Parathyroid adenoma (tissue), 2 donors: ENCODE measurements at regions not wholly inside any gene's neighbourhood (a gene's known extent, or its start where the extent isn't known, plus 50 kb on each side); places are given as distances from the start of the nearest gene placed in this dataset.
"Not testable (repeated sequence)": the region's sequence is repeated elsewhere in the genome, so short reads cannot be mapped to it uniquely, and the experiment has no call there.

Experiments
- H2AFZ ChIP-seq: fragments of 300-600 bp; sonication (generic); one replicate; pipeline ENCODE4 v1.7.0; 2017; ENCODE audit warnings: antibody characterized with exemption, mild to moderate bottlenecking
- H3K27ac ChIP-seq: fragments of 300-600 bp; sonication (generic); one replicate; pipeline ENCODE4 v1.7.0; 2017
- H3K27me3 ChIP-seq: fragments of 300-600 bp; sonication (generic); one replicate; pipeline ENCODE4 v1.7.0; 2017; ENCODE audit warnings: low read length; ENCODE audit not compliant: control insufficient read depth, insufficient read depth
- H3K36me3 ChIP-seq: fragments of 300-600 bp; sonication (generic); one replicate; pipeline ENCODE4 v1.7.0; 2017; ENCODE audit warnings: low read length; ENCODE audit not compliant: control insufficient read depth, insufficient read depth
- H3K4me1 ChIP-seq: fragments of 300-600 bp; sonication (generic); one replicate; pipeline ENCODE4 v1.7.0; 2017; ENCODE audit warnings: control low read depth
- H3K4me2 ChIP-seq: fragments of 300-600 bp; sonication (generic); one replicate; pipeline ENCODE4 v1.7.0; 2017; ENCODE audit warnings: low read length
- H3K4me3 ChIP-seq: fragments of 300-600 bp; sonication (generic); one replicate; pipeline ENCODE4 v1.7.0; 2017; ENCODE audit warnings: low read depth, low read length
- H3K79me2 ChIP-seq: fragments of 300-600 bp; sonication (generic); one replicate; pipeline ENCODE4 v1.7.0; 2017; ENCODE audit warnings: control low read depth
- H3K9ac ChIP-seq: fragments of 300-600 bp; sonication (generic); one replicate; pipeline ENCODE4 v1.7.0; 2017; ENCODE audit warnings: mild to moderate bottlenecking
- H3K9me3 ChIP-seq: fragments of 300-600 bp; sonication (generic); one replicate; pipeline ENCODE4 v1.7.0; 2017; ENCODE audit warnings: low read length; ENCODE audit not compliant: control insufficient read depth
- TF ChIP-seq, protein P1 (sequence below): fragments of 300-600 bp; sonication (generic); IDR thresholded peaks from one replicate; pipeline ENCODE4 v1.7.0; 2017; ENCODE audit warnings: antibody characterized with exemption, mild to moderate bottlenecking
- donor health status: primary hyperparathyroidism.

DNA sequence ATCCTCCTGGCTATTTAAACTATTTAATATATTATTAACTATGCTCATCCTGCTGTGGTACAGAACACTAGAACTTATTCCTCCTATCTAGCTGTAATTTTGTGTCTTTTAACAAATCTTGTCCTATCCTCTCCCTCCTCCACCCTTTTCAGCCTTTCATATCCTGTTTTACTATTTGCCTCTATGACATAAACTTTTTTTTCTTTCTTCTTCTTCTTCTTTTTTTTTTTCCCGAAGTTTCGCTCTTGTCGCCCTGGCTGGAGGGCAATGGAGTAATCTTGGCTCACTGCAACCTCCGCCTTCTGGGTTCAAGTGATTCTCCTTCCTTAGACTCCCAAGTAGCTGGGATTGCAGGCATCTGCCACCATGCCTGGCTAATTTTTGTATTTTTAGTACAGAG lies 201.5 kb downstream of the LPIN1 start:
- no peak overlapping the region for H2AFZ ChIP-seq
- H3K79me2 ChIP-seq, result no peaks in the 10 kb centered on the region
- no peaks in the 10 kb centered on the region for H3K27me3 ChIP-seq
- H3K4me3 ChIP-seq, result no peak overlapping the region
- H3K4me1 ChIP-seq, result no peaks in the 10 kb centered on the region
- H3K27ac ChIP-seq, result no peak overlapping the region
- no peak overlapping the region for H3K9ac ChIP-seq
- no peaks in the 10 kb centered on the region for H3K36me3 ChIP-seq
- TF ChIP-seq, protein P1, sequence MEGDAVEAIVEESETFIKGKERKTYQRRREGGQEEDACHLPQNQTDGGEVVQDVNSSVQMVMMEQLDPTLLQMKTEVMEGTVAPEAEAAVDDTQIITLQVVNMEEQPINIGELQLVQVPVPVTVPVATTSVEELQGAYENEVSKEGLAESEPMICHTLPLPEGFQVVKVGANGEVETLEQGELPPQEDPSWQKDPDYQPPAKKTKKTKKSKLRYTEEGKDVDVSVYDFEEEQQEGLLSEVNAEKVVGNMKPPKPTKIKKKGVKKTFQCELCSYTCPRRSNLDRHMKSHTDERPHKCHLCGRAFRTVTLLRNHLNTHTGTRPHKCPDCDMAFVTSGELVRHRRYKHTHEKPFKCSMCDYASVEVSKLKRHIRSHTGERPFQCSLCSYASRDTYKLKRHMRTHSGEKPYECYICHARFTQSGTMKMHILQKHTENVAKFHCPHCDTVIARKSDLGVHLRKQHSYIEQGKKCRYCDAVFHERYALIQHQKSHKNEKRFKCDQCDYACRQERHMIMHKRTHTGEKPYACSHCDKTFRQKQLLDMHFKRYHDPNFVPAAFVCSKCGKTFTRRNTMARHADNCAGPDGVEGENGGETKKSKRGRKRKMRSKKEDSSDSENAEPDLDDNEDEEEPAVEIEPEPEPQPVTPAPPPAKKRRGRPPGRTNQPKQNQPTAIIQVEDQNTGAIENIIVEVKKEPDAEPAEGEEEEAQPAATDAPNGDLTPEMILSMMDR, result no peak
- H3K4me2 ChIP-seq, result no peak overlapping the region
- H3K9me3 ChIP-seq, result no peaks in the 10 kb centered on the region

DNA sequence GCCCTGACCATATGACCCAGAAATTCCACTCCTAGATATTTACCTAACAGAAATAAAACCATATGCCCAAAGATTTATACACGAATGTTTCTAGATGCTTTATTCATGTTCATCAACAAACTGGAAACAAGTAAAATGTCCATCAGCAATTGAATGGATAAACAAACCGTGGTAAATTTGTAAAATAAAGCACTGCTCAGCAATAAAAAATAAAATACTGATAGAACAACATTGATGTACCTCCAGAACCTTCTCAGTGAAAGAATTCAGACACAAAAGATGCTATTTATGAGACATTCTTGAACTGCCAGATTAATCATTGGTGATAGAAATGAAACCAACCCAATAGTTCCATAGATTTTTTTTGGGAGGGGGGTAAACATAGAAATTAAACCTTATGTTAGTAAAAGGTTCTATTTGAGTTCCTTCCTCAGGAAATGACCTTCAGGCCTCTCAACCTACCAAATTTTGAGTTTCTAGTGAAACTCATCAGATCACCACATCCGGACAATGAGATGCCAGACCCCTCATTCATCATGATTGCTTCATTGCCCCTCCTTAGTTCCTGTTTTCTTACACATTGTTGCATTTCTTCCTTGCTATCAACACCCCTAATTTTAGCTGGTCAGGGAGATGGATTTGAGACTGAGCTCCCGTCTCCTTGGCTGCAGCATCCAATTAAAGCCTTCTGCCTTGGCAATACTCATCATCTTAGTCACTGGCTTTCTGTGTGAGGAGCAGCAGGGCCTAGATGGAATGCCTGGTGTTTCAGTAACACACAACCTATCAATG lies 203.5 kb downstream of the LPIN1 start:
- Histone ChIP-seq H3K36me3 (no peaks in the 10 kb centered on the region), H3K4me3 (no peak overlapping the region), H3K4me2 (no peak overlapping the region), H3K9me3 (no peaks in the 10 kb centered on the region), H3K27me3 (no peaks in the 10 kb centered on the region), H3K27ac (no peak overlapping the region), H2AFZ (no peak overlapping the region), H3K79me2 (no peaks in the 10 kb centered on the region), H3K4me1 (no peaks in the 10 kb centered on the region), H3K9ac (no peak overlapping the region)
- TF ChIP-seq, protein P1, result no peak

DNA sequence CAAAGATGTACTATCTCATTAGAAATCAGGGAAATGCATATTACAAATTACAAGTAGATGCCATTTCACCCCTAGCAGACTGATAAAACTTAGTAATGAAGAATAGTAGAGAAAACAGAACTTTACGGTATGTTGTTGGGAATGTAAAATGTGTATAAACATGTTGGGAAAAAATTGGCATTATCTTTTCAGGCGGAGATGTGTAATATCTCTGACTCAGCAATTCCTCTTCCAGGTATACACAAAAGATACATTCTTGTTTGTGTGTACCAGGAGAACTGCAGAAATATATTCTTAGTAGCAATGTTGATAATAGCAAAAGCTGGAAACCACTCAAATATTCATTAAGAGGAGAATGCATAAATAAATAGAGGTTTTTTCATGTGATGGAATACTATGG lies 204.5 kb downstream of the LPIN1 start:
- Histone ChIP-seq H3K27me3 (no peaks in the 10 kb centered on the region), H3K4me2 (no peak overlapping the region), H3K36me3 (no peaks in the 10 kb centered on the region), H3K9ac (no peak overlapping the region), H3K4me3 (no peak overlapping the region), H2AFZ (no peak overlapping the region), H3K4me1 (no peaks in the 10 kb centered on the region), H3K9me3 (no peaks in the 10 kb centered on the region), H3K79me2 (no peaks in the 10 kb centered on the region), H3K27ac (no peak overlapping the region)
- TF ChIP-seq, protein P1, result no peak

DNA sequence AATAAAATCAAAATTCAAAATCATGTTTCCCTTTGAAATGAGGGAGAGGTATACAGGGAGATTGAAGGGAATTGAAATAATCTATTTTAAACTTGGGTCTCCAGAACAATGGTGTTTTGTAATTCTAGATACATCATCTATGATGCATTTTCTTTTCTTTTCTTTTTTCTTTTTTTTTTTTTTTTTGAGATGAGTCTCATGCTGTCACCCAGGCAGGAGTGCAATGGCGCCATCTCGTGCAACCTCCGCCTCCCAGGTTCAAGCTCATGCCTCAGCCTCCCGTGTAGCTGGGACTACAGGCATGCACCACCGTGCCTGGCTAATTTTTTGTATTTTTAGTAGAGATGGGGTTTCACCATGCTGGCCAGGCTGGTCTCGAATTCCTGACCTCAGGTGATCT lies 205.1 kb downstream of the LPIN1 start:
- not testable (repeated sequence) for H3K4me2 ChIP-seq, H3K36me3 ChIP-seq, H3K9ac ChIP-seq, H3K9me3 ChIP-seq, H3K79me2 ChIP-seq, H2AFZ ChIP-seq, H3K4me1 ChIP-seq, H3K4me3 ChIP-seq, H3K27ac ChIP-seq, H3K27me3 ChIP-seq

DNA sequence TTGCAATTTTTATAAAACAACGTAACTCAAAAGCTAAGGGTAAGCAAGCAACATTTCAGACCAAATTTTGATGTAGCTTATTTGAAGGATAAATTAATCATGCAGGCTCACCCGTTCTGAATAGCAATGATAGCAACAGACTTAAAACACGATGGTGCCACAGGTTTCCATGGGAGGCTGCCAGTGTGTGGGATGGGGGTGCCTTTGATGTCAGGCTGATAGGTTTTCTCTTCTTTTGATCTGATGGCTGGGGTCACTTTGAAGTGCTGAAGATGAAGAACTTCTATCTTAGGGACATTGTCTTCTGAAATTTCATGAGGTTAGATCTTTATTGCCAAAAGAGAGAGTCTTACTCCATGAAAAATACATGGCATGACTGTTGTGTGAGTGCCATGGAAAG lies 206.8 kb downstream of the LPIN1 start:
- no peak overlapping the region for H2AFZ ChIP-seq
- H3K27ac ChIP-seq, result no peak overlapping the region
- H3K9ac ChIP-seq, result no peak overlapping the region
- H3K4me3 ChIP-seq, result no peak overlapping the region
- no peaks in the 10 kb centered on the region for H3K9me3 ChIP-seq
- no peaks in the 10 kb centered on the region for H3K79me2 ChIP-seq
- no peaks in the 10 kb centered on the region for H3K36me3 ChIP-seq
- H3K4me2 ChIP-seq, result no peak overlapping the region
- no peaks in the 10 kb centered on the region for H3K4me1 ChIP-seq
- no peaks in the 10 kb centered on the region for H3K27me3 ChIP-seq
- TF ChIP-seq, protein P1, result no peak
